Prostate gland (tissue), 2 donors: ENCODE measurements at regions not wholly inside any gene's neighbourhood (a gene's known extent, or its start where the extent isn't known, plus 50 kb on each side); places are given as distances from the start of the nearest gene placed in this dataset.

Source experiments
- CTCF ChIP-seq, 4 experiments: fragments of 200-600 bp in 2 of 4; fragments of 450-650 bp in 2 of 4; sonication (generic) in 2 of 4; IDR thresholded peaks; 1 replicate in 3 of 4; 2 replicates in 1 of 4; pipeline ENCODE4 v1.5.1; 2016 to 2019; ENCODE audit warnings: antibody characterized with exemption in 4 of 4, mild to moderate bottlenecking in 2 of 4, moderate library complexity in 2 of 4
- POLR2A ChIP-seq: fragments of 450-650 bp; IDR thresholded peaks from one replicate; pipeline ENCODE4 v1.6.1; 2016; ENCODE audit warnings: antibody characterized with exemption, mild to moderate bottlenecking
- POLR2AphosphoS5 ChIP-seq: sonication (generic); formaldehyde crosslinking; IDR thresholded peaks from one replicate; pipeline ENCODE4 v1.6.1; 2017; ENCODE audit warnings: antibody characterized with exemption

DNA sequence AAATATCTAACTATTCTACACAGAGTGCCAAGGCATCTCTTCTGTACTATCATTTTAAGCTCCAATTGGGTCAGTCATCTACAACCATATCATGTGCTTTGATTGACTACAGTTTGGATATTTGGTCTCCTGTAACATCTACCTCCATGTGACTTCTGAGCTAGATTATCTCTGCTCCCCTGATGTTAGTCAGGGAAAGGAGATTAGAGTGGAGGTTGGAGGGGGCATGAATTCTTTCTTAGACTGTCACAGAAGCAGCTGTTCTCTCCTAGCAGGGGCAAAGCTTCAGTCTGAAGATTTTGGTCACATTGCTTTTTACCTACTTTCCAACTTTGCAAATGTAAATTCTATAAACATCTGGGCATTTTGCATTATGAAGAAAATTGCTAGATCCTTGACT lies 62.6 kb upstream of the C4orf54 start:
- TF ChIP-seq CTCF (IDR thresholded peaks at IDR 0.05), result no peak
- no peak for TF ChIP-seq POLR2A
- no peak for TF ChIP-seq POLR2AphosphoS5
